ENCODE measurements at regions not wholly inside any gene's neighbourhood (a gene's known extent, or its start where the extent isn't known, plus 50 kb on each side); places are given as distances from the start of the nearest gene placed in this dataset.

GRCh38 chr2:129721236-129721635 lies 258.2 kb upstream of the RAB6C start:
- no peak for DNase-seq (ENCODE audit: low read depth)

- DNase-seq (ENCODE audit: low read depth), result no peak
These were observed 257.6 kb upstream of the RAB6C start for GRCh38 chr2:129721846-129722245.

GRCh38 chr2:129722306-129723019 lies 257.0 kb upstream of the RAB6C start:
- DNase-seq (ENCODE audit: low read depth), result no peak

GRCh38 chr2:129723277-129724020 lies 256.0 kb upstream of the RAB6C start:
- no peak for DNase-seq (ENCODE audit: low read depth)

- no peak for DNase-seq (ENCODE audit: low read depth)
These were observed 255.3 kb upstream of the RAB6C start for GRCh38 chr2:129724021-129724757.

GRCh38 chr2:129726216-129726615 lies 253.2 kb upstream of the RAB6C start:
- DNase-seq (ENCODE audit: low read depth), result no peak

- DNase-seq (ENCODE audit: low read depth), result no peak
These were observed 252.2 kb upstream of the RAB6C start for GRCh38 chr2:129727286-129727685.

GRCh38 chr2:129728035-129728972 lies 251.2 kb upstream of the RAB6C start:
- DNase-seq (ENCODE audit: low read depth), result no peak

- DNase-seq (ENCODE audit: low read depth), result no peak
These were observed 250.5 kb upstream of the RAB6C start for GRCh38 chr2:129729011-129729410.

GRCh38 chr2:129729646-129730045 lies 249.8 kb upstream of the RAB6C start:
- DNase-seq (ENCODE audit: low read depth), result no peak

- no peak for DNase-seq (ENCODE audit: low read depth)
These were observed 248.5 kb upstream of the RAB6C start for GRCh38 chr2:129730979-129731378.

GRCh38 chr2:129731907-129732629 lies 247.4 kb upstream of the RAB6C start:
- no peak for DNase-seq (ENCODE audit: low read depth)

- DNase-seq (ENCODE audit: low read depth), result no peak
These were observed 246.8 kb upstream of the RAB6C start for GRCh38 chr2:129732630-129733026.

GRCh38 chr2:129733041-129733440 lies 246.4 kb upstream of the RAB6C start:
- DNase-seq (ENCODE audit: low read depth), result no peak

GRCh38 chr2:129733579-129733978 lies 245.9 kb upstream of the RAB6C start:
- no peak for DNase-seq (ENCODE audit: low read depth)

GRCh38 chr2:129734343-129735034 lies 245.0 kb upstream of the RAB6C start:
- DNase-seq (ENCODE audit: low read depth), result no peak

GRCh38 chr2:129735576-129735975 lies 243.9 kb upstream of the RAB6C start:
- no peak for DNase-seq (ENCODE audit: low read depth)

GRCh38 chr2:129737660-129738527 lies 241.6 kb upstream of the RAB6C start:
- DNase-seq (ENCODE audit: low read depth), result no peak

- DNase-seq (ENCODE audit: low read depth), result no peak
These were observed 240.7 kb upstream of the RAB6C start for GRCh38 chr2:129738799-129739198.

Data from RPMI7951 (cell line).